IMR-90 (cell line): ENCODE measurements at regions not wholly inside any gene's neighbourhood (a gene's known extent, or its start where the extent isn't known, plus 50 kb on each side); places are given as distances from the start of the nearest gene placed in this dataset.
"Not testable (repeated sequence)": the region's sequence is repeated elsewhere in the genome, so short reads cannot be mapped to it uniquely, and the experiment has no call there.

Source experiments
- ATAC-seq: fragments of 200-7000 bp; cut with Tn5 transposase; 2 replicates; pipeline ENCODE4 v1.9.1; 2020; ENCODE audit warnings: low read depth, mild to moderate bottlenecking, moderate library complexity
- BruUV-seq: library from RNA; stranded (reverse); fragments of 400-500 nt; replicated peaks from 2 replicates; lab custom pipeline; 2021; lab: Mats Ljungman, UMichigan
- CTCF ChIA-PET: fragments of 300-600 bp; formaldehyde crosslinking; extraction: SDS; loops from one replicate; lab custom pipeline; 2021; ENCODE audit warnings: antibody characterized with exemption; lab: Yijun Ruan, JAX
- POLR2A ChIA-PET: fragments of 300-600 bp; sonication (Branson Sonifier 250); formaldehyde crosslinking; loops from one replicate; lab custom pipeline; 2022; ENCODE audit warnings: antibody characterized with exemption; ENCODE audit not compliant: unreplicated experiment; lab: Charles Lee
- DNase-seq: peaks from one replicate; pipeline ENCODE4 v3.0.0; 2013
- H2AFZ ChIP-seq: replicated peaks from 2 replicates; pipeline ENCODE3; 2013; ENCODE audit warnings: low read length, mild to moderate bottlenecking; ENCODE audit not compliant: poor library complexity
- H2AK5ac ChIP-seq: 2 replicates; pipeline ENCODE4 v1.6.1; 2013; ENCODE audit warnings: low read depth, low read length, inconsistent platforms
- H2AK9ac ChIP-seq: replicated peaks from 2 replicates; pipeline ENCODE3; 2013; ENCODE audit warnings: mild to moderate bottlenecking, low read depth, low read length, moderate library complexity; ENCODE audit not compliant: poor library complexity
- H2BK120ac ChIP-seq: 2 replicates; pipeline ENCODE4 v1.6.1; 2013; ENCODE audit warnings: low read depth, low read length, inconsistent platforms
- H2BK15ac ChIP-seq: 3 replicates; pipeline ENCODE4 v1.6.1; 2013; ENCODE audit warnings: low read depth, low read length, inconsistent platforms
- H2BK20ac ChIP-seq: 2 replicates; pipeline ENCODE4 v1.6.1; 2013; ENCODE audit warnings: low read depth, mild to moderate bottlenecking, inconsistent platforms, low read length, moderate library complexity
- H2BK5ac ChIP-seq: 2 replicates; pipeline ENCODE4 v1.6.1; 2013; ENCODE audit warnings: mild to moderate bottlenecking, low read depth, low read length, inconsistent platforms; ENCODE audit not compliant: poor library complexity, severe bottlenecking
- H3K14ac ChIP-seq: replicated peaks from 2 replicates; pipeline ENCODE4 v1.6.1; 2013; ENCODE audit warnings: low read depth, low read length, inconsistent platforms
- H3K18ac ChIP-seq: 2 replicates; pipeline ENCODE4 v1.6.1; 2013; ENCODE audit warnings: low read depth, low read length, control low read depth
- H3K23ac ChIP-seq: 2 replicates; pipeline ENCODE4 v1.6.1; 2013; ENCODE audit warnings: low read depth, low read length, inconsistent platforms
- H3K27ac ChIP-seq: 2 replicates; pipeline ENCODE4 v1.5.1; 2013; ENCODE audit warnings: mild to moderate bottlenecking, control low read depth, low read length; ENCODE audit not compliant: insufficient read depth
- H3K27me3 ChIP-seq: 2 replicates; pipeline ENCODE4 v1.6.1; 2013; ENCODE audit warnings: low read length; ENCODE audit not compliant: control insufficient read depth, insufficient read depth
- H3K36me3 ChIP-seq: 2 replicates; pipeline ENCODE4 v1.6.1; 2013; ENCODE audit warnings: low read length, mixed read lengths; ENCODE audit not compliant: control insufficient read depth, insufficient read depth
- H3K4ac ChIP-seq: 2 replicates; pipeline ENCODE4 v1.6.1; 2013; ENCODE audit warnings: low read depth, low read length, inconsistent platforms
- H3K4me1 ChIP-seq: 2 replicates; pipeline ENCODE4 v1.6.1; 2013; ENCODE audit warnings: low read length, mixed read lengths; ENCODE audit not compliant: control insufficient read depth, insufficient read depth
- H3K4me2 ChIP-seq: 2 replicates; pipeline ENCODE4 v1.6.1; 2013; ENCODE audit warnings: low read depth, mild to moderate bottlenecking, control low read depth, low read length, moderate library complexity
- H3K4me3 ChIP-seq: 2 replicates; pipeline ENCODE4 v1.5.1; 2013; ENCODE audit warnings: low read depth, mild to moderate bottlenecking, control low read depth, low read length, moderate library complexity; ENCODE audit not compliant: insufficient read depth
- H3K56ac ChIP-seq: 2 replicates; pipeline ENCODE4 v1.6.1; 2013; ENCODE audit warnings: low read length, inconsistent platforms; ENCODE audit not compliant: insufficient read depth; ENCODE audit errors: extremely low read depth
- H3K79me1 ChIP-seq, 2 experiments: 2 replicates each; pipeline ENCODE4 v1.6.1; 2013; ENCODE audit warnings: low read length in 2 of 2, inconsistent platforms in 1 of 2, low read depth in 1 of 2
- H3K9ac ChIP-seq: 2 replicates; pipeline ENCODE4 v1.6.1; 2013; ENCODE audit warnings: low read depth, low read length, control low read depth
- H3K9me1 ChIP-seq: 2 replicates; pipeline ENCODE4 v1.6.1; 2013; ENCODE audit warnings: low read length, inconsistent platforms; ENCODE audit not compliant: insufficient read depth
- H3K9me3 ChIP-seq: 2 replicates; pipeline ENCODE4 v1.6.1; 2013; ENCODE audit warnings: low read length; ENCODE audit not compliant: control insufficient read depth, insufficient read depth
- H4K20me1 ChIP-seq: 2 replicates; pipeline ENCODE4 v1.6.1; 2013; ENCODE audit warnings: low read length, inconsistent platforms; ENCODE audit not compliant: insufficient read depth
- H4K5ac ChIP-seq: 2 replicates; pipeline ENCODE4 v1.6.1; 2013; ENCODE audit warnings: mild to moderate bottlenecking, low read depth, low read length, control low read depth
- H4K8ac ChIP-seq, 2 experiments: 2 replicates each; pipeline ENCODE4 v1.6.1; 2013; ENCODE audit warnings: low read depth in 2 of 2, low read length in 2 of 2, control low read depth in 1 of 2, inconsistent platforms in 1 of 2
- H4K91ac ChIP-seq: 2 replicates; pipeline ENCODE4 v1.6.1; 2013; ENCODE audit warnings: low read depth, low read length, inconsistent platforms; ENCODE audit not compliant: insufficient read depth
- WGBS, 2 experiments: methylation state at CpG; one replicate each; pipeline versions ENCODE4 v1.1.5 to v1.1.7; 2013; ENCODE audit warnings: missing lambda C conversion rate in 2 of 2; ENCODE audit not compliant: insufficient read length in 1 of 2; ENCODE audit errors: extremely low coverage in 2 of 2; 5-methylcytosine and 5-hydroxymethylcytosine counted together
- dilution Hi-C: fragments of 300-500 bp; cut with HindIII; formaldehyde crosslinking; loops from one replicate; pipeline ENCODE4 v1.14.3; 2018; ENCODE audit warnings: low sequenced_read_pairs; ENCODE audit not compliant: unreplicated experiment
- in situ Hi-C: fragments of 300-500 bp; cut with MboI; formaldehyde crosslinking; loops from 3 replicates; pipeline ENCODE4 v1.14.3; 2019; ENCODE audit warnings: low sequenced_read_pairs, inconsistent platforms, mixed read lengths
- intact Hi-C: fragments of 100-400 bp; cut with micrococcal nuclease; formaldehyde crosslinking; loops from 2 replicates; pipeline ENCODE4 v1.10.0; 2022

GRCh38 chr10:38430242-38430641 lies 336.1 kb downstream of the ZNF37A start:
- in situ Hi-C loops, H3K9me3 ChIP-seq, H2BK20ac ChIP-seq: not testable (repeated sequence)

More at GRCh38 chr10:38430242-38430641, 336.1 kb downstream of the ZNF37A start:
- H2AK5ac ChIP-seq, H3K18ac ChIP-seq, intact Hi-C loops, H4K5ac ChIP-seq, H3K14ac ChIP-seq, CTCF ChIA-PET, H3K9me1 ChIP-seq, dilution Hi-C loops, H4K8ac ChIP-seq, DNase-seq, H3K79me1 ChIP-seq, H3K36me3 ChIP-seq, H2AK9ac ChIP-seq, H2AFZ ChIP-seq, H3K4me3 ChIP-seq, BruUV-seq, H2BK5ac ChIP-seq, H3K56ac ChIP-seq, H2BK15ac ChIP-seq, H2BK120ac ChIP-seq, H4K20me1 ChIP-seq, H3K27ac ChIP-seq, H3K4me2 ChIP-seq, H4K91ac ChIP-seq, H3K4ac ChIP-seq, H3K4me1 ChIP-seq, ATAC-seq, H3K23ac ChIP-seq, H3K9ac ChIP-seq, POLR2A ChIA-PET, H3K27me3 ChIP-seq: not testable (repeated sequence)
- no CpG with 5 or more reads among the region's 2 CpGs for WGBS, 2 experiments
